Hematopoietic multipotent progenitor cell treated with erythropoietin and hydrocortisone succinate and interleukin-3 and kit ligand, for 8 days (in vitro differentiated cells): ENCODE measurements at regions not wholly inside any gene's neighbourhood (a gene's known extent, or its start where the extent isn't known, plus 50 kb on each side); places are given as distances from the start of the nearest gene placed in this dataset.
A peak's percentile ranks its signal among the peaks of the same experiment; 100 is the strongest.
"Not testable (repeated sequence)": the region's sequence is repeated elsewhere in the genome, so short reads cannot be mapped to it uniquely, and the experiment has no call there.

Experiments used
- DNase-seq: peaks from one replicate; pipeline ENCODE4 v3.0.0-alpha.2; 2015

GRCh38 chr13:78060966-78061365, 142.3 kb upstream of the EDNRB start:
- no peak for DNase-seq

- not testable (repeated sequence) for DNase-seq
These were observed 138.2 kb upstream of the EDNRB start for GRCh38 chr13:78056865-78057264.

- no peak for DNase-seq
These were observed 135.5 kb upstream of the EDNRB start for GRCh38 chr13:78054157-78054556.

- DNase-seq = no peak
These were observed 128.5 kb upstream of the EDNRB start for GRCh38 chr13:78047151-78047550.

GRCh38 chr13:78046331-78046730, 127.7 kb upstream of the EDNRB start:
- DNase-seq = no peak

GRCh38 chr13:78045916-78046315, 127.3 kb upstream of the EDNRB start:
- DNase-seq = no peak

GRCh38 chr13:78041366-78041765, 122.7 kb upstream of the EDNRB start:
- DNase-seq = not testable (repeated sequence)

- no peak for DNase-seq
These were observed 121.7 kb upstream of the EDNRB start for GRCh38 chr13:78040205-78040830.

- DNase-seq = no peak
These were observed 118.2 kb upstream of the EDNRB start for GRCh38 chr13:78036841-78037240.

GRCh38 chr13:78035500-78035899, 116.9 kb upstream of the EDNRB start:
- DNase-seq = no peak

GRCh38 chr13:78033509-78033908, 114.9 kb upstream of the EDNRB start:
- no peak for DNase-seq

GRCh38 chr13:78032132-78032531, 113.5 kb upstream of the EDNRB start:
- DNase-seq = no peak

GRCh38 chr13:78030341-78030896, 111.8 kb upstream of the EDNRB start:
- DNase-seq = no peak

GRCh38 chr13:78029901-78030300, 111.3 kb upstream of the EDNRB start:
- DNase-seq = no peak

- no peak for DNase-seq
These were observed 110.3 kb upstream of the EDNRB start for GRCh38 chr13:78028960-78029359.

- no peak for DNase-seq
These were observed 106.4 kb upstream of the EDNRB start for GRCh38 chr13:78024996-78025395.

GRCh38 chr13:78022164-78022877, 103.7 kb upstream of the EDNRB start:
- peak; percentile 20 for DNase-seq

GRCh38 chr13:78020861-78021260, 102.2 kb upstream of the EDNRB start:
- DNase-seq = no peak

GRCh38 chr13:78015782-78016181, 97.2 kb upstream of the EDNRB start:
- DNase-seq = no peak

- no peak for DNase-seq
These were observed 93.4 kb upstream of the EDNRB start for GRCh38 chr13:78012046-78012445.

GRCh38 chr13:78004821-78005220, 86.2 kb upstream of the EDNRB start:
- DNase-seq = no peak

GRCh38 chr13:77999746-78000145, 81.1 kb upstream of the EDNRB start:
- DNase-seq = no peak

- DNase-seq = no peak
These were observed 75.5 kb upstream of the EDNRB start for GRCh38 chr13:77994166-77994565.

- DNase-seq = no peak
These were observed 72.4 kb upstream of the EDNRB start for GRCh38 chr13:77991003-77991402.

- DNase-seq = no peak
These were observed 70.7 kb upstream of the EDNRB start for GRCh38 chr13:77989281-77989680.
